ENCODE measurements at regions not wholly inside any gene's neighbourhood (a gene's known extent, or its start where the extent isn't known, plus 50 kb on each side); places are given as distances from the start of the nearest gene placed in this dataset.

DNA sequence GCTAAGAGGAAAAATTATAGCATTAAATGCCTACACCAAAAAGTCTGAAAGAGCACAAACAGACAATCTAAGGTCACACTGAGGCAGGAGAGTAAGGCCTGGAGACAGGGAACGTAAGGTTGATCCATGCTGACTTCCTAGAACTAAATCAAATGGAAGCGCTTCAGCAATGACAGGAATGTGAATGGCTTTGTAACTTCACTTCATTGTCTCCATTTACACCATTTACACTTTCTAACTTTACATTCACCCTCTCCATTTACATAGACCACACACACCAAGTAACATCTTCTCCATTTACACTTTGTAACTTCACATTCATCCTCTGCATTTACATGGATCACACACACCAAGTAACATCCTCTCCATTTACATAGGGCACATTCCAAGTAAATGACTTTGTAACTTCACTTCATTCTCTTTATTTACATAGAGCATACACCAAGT is 103.1 kb upstream of the SPATS2L start:
- H3K9me3 ChIP-seq (ENCODE audit: control insufficient read depth, low read length), result no peaks in the 10 kb centered on the region
- TF ChIP-seq, protein P1, sequence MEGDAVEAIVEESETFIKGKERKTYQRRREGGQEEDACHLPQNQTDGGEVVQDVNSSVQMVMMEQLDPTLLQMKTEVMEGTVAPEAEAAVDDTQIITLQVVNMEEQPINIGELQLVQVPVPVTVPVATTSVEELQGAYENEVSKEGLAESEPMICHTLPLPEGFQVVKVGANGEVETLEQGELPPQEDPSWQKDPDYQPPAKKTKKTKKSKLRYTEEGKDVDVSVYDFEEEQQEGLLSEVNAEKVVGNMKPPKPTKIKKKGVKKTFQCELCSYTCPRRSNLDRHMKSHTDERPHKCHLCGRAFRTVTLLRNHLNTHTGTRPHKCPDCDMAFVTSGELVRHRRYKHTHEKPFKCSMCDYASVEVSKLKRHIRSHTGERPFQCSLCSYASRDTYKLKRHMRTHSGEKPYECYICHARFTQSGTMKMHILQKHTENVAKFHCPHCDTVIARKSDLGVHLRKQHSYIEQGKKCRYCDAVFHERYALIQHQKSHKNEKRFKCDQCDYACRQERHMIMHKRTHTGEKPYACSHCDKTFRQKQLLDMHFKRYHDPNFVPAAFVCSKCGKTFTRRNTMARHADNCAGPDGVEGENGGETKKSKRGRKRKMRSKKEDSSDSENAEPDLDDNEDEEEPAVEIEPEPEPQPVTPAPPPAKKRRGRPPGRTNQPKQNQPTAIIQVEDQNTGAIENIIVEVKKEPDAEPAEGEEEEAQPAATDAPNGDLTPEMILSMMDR (IDR thresholded peaks at IDR 0.05), result no peak

DNA sequence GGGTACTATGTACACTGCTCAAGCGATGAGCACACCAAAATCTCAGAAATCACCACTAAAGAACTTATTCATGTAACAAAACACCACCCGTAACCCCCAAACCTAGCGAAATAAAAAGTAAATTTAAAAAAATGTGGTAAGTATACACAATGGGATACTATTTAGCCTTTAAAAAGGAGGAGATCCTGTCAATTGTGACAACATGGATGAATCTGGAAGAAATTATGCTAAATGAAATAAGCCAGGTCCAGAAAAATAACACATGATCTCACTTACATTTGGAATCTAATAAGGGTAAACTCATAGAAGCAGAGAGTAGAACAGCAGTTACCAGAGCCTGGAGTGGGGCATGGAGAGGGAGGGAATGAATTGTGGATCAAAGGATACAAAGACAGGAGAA is 98.5 kb upstream of the SPATS2L start:
- no peaks in the 10 kb centered on the region for H3K79me2 ChIP-seq
- no peaks in the 10 kb centered on the region for H3K4me1 ChIP-seq
- no peak overlapping the region for H3K27ac ChIP-seq
- no peaks in the 10 kb centered on the region for H3K27me3 ChIP-seq (ENCODE audit: control insufficient read depth, insufficient read depth, low read length)
- TF ChIP-seq, protein P1 (IDR thresholded peaks at IDR 0.05), result no peak
- H3K36me3 ChIP-seq (ENCODE audit: control insufficient read depth, insufficient read depth, low read length), result no peaks in the 10 kb centered on the region
- no peak overlapping the region for H2AFZ ChIP-seq
- H3K4me3 ChIP-seq (ENCODE audit: low read depth, low read length), result no peak overlapping the region
- H3K4me2 ChIP-seq (ENCODE audit: low read length), result no peak overlapping the region
- no peak overlapping the region for H3K9ac ChIP-seq
- H3K9me3 ChIP-seq (ENCODE audit: control insufficient read depth, low read length), result no peaks in the 10 kb centered on the region

More for the DNA sequence above, 103.1 kb upstream of the SPATS2L start:
- H3K4me1 ChIP-seq, result no peaks in the 10 kb centered on the region
- no peak overlapping the region for H3K27ac ChIP-seq
- no peak overlapping the region for H2AFZ ChIP-seq
- no peaks in the 10 kb centered on the region for H3K79me2 ChIP-seq
- H3K36me3 ChIP-seq (ENCODE audit: control insufficient read depth, insufficient read depth, low read length), result no peaks in the 10 kb centered on the region
- no peak overlapping the region for H3K4me2 ChIP-seq (ENCODE audit: low read length)
- no peak overlapping the region for H3K4me3 ChIP-seq (ENCODE audit: low read depth, low read length)
- H3K27me3 ChIP-seq (ENCODE audit: control insufficient read depth, insufficient read depth, low read length), result no peaks in the 10 kb centered on the region
- H3K9ac ChIP-seq, result no peak overlapping the region

DNA sequence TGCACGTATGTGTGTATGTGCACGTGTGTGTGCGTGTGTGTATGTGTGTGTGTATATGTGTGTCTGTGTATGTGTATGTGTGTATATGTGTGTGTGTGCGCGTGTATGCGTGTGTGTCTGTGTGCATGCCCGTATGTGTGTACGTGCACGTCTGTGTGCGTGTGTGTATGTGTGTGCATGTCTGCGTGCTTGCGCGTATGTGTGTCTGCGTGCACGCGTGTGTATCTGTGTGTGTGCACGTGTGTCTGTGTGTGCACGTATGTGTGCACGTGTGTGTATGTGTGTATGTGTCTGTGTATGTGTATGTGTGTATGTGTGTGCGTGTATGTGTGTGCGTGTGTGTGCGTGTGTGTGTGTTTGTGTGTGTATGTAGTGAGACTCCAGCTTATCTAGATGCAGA is 97.5 kb upstream of the SPATS2L start:
- no peaks in the 10 kb centered on the region for H3K4me1 ChIP-seq
- no peak overlapping the region for H3K4me2 ChIP-seq (ENCODE audit: low read length)
- H3K4me3 ChIP-seq (ENCODE audit: low read depth, low read length), result no peak overlapping the region
- H3K9me3 ChIP-seq (ENCODE audit: control insufficient read depth, low read length), result no peaks in the 10 kb centered on the region
- no peaks in the 10 kb centered on the region for H3K79me2 ChIP-seq
- H2AFZ ChIP-seq, result no peak overlapping the region
- TF ChIP-seq, protein P1 (IDR thresholded peaks at IDR 0.05), result no peak
- no peaks in the 10 kb centered on the region for H3K27me3 ChIP-seq (ENCODE audit: control insufficient read depth, insufficient read depth, low read length)
- H3K27ac ChIP-seq, result no peak overlapping the region
- no peak overlapping the region for H3K9ac ChIP-seq
- no peaks in the 10 kb centered on the region for H3K36me3 ChIP-seq (ENCODE audit: control insufficient read depth, insufficient read depth, low read length)

DNA sequence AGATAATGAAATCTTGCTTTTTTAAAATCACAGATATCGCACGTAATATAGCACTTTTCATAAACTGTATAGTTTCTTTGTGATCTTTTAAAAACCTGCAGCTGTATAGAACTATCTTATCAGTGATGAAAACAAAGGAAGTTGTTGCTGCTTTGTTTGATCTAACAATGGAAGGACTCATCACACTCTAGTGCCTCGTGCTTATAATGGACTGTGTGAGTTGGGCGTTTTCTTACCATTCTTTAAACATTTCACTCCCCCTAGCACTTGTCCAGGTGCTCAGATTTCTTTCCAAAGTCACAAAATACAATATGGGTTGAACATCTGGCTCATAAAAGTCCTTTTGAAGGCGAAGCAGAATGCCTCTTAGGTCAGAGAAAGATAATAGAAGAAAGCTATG is 94.8 kb upstream of the SPATS2L start:
- TF ChIP-seq, protein P1 (IDR thresholded peaks at IDR 0.05), result no peak
- H3K4me1 ChIP-seq, result no peaks in the 10 kb centered on the region
- H3K4me2 ChIP-seq (ENCODE audit: low read length), result no peak overlapping the region
- H3K9ac ChIP-seq, result no peak overlapping the region
- H3K36me3 ChIP-seq (ENCODE audit: control insufficient read depth, insufficient read depth, low read length), result no peaks in the 10 kb centered on the region
- H3K27ac ChIP-seq, result no peak overlapping the region
- H3K4me3 ChIP-seq (ENCODE audit: low read depth, low read length), result no peak overlapping the region
- no peak overlapping the region for H2AFZ ChIP-seq
- no peaks in the 10 kb centered on the region for H3K79me2 ChIP-seq
- H3K9me3 ChIP-seq (ENCODE audit: control insufficient read depth, low read length), result no peaks in the 10 kb centered on the region
- H3K27me3 ChIP-seq (ENCODE audit: control insufficient read depth, insufficient read depth, low read length), result no peaks in the 10 kb centered on the region

DNA sequence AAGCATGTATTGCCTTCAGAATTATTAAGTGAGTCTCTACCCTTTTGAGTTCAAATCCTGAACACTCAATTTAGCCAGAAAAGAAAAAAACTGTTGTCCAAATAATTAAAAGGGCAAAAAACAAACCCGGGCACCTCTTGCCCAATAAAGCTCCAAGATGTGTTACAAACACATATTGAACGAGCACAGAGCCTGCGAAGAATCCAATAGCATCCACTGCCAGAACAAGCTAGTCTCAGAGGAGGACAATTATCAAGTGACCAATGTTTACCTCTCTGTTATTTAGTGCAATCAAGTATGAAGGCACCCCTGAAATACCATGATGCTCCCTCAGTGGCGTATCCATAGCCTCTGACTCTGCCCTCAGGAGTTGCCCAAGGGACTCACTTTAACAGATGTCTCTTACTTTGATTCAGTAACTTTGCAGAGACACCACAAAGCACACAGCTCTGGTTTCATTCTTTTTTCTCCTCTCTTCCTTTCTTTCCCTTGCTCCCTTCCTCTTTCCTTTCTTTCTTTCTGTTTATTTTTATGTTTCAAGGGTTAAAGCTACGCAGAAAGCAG is 93.5 kb upstream of the SPATS2L start:
- TF ChIP-seq, protein P1 (IDR thresholded peaks at IDR 0.05), result no peak
- H3K9ac ChIP-seq, result no peak overlapping the region
- no peak overlapping the region for H2AFZ ChIP-seq
- H3K4me1 ChIP-seq, result no peaks in the 10 kb centered on the region
- H3K36me3 ChIP-seq (ENCODE audit: control insufficient read depth, insufficient read depth, low read length), result no peaks in the 10 kb centered on the region
- H3K4me3 ChIP-seq (ENCODE audit: low read depth, low read length), result no peak overlapping the region
- H3K27ac ChIP-seq, result no peak overlapping the region
- H3K79me2 ChIP-seq, result no peaks in the 10 kb centered on the region
- H3K9me3 ChIP-seq (ENCODE audit: control insufficient read depth, low read length), result no peaks in the 10 kb centered on the region
- no peaks in the 10 kb centered on the region for H3K27me3 ChIP-seq (ENCODE audit: control insufficient read depth, insufficient read depth, low read length)
- H3K4me2 ChIP-seq (ENCODE audit: low read length), result no peak overlapping the region

Data from parathyroid adenoma (tissue), 2 donors.